ENCODE measurements at regions not wholly inside any gene's neighbourhood (a gene's known extent, or its start where the extent isn't known, plus 50 kb on each side); places are given as distances from the start of the nearest gene placed in this dataset.

DNA sequence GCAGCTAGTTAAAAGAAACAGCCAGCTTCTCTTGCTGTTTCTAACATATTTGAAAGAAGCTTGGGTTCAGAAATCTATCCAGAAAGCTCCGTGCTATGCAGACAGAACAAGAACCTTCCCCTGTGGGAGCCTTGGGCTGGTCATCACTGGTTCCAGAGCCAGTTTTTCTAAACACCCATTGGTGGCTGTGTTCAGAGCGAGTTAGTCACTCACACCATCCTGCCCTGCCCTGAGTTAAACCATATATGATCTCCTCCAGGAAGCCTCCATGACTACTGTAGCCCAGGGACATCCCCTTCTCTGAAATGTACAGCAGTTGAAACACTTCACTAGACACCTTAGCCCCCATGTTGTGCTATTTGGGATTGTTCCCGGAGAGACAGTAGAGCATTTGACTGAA, 200.8 kb upstream of the SGCG start:
- TF ChIP-seq, protein P1, sequence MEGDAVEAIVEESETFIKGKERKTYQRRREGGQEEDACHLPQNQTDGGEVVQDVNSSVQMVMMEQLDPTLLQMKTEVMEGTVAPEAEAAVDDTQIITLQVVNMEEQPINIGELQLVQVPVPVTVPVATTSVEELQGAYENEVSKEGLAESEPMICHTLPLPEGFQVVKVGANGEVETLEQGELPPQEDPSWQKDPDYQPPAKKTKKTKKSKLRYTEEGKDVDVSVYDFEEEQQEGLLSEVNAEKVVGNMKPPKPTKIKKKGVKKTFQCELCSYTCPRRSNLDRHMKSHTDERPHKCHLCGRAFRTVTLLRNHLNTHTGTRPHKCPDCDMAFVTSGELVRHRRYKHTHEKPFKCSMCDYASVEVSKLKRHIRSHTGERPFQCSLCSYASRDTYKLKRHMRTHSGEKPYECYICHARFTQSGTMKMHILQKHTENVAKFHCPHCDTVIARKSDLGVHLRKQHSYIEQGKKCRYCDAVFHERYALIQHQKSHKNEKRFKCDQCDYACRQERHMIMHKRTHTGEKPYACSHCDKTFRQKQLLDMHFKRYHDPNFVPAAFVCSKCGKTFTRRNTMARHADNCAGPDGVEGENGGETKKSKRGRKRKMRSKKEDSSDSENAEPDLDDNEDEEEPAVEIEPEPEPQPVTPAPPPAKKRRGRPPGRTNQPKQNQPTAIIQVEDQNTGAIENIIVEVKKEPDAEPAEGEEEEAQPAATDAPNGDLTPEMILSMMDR (IDR thresholded peaks at IDR 0.05), result no peak
- TF ChIP-seq POLR2A (IDR thresholded peaks at IDR 0.05), result no peak

Data from lower leg skin (tissue), 3 donors.